ENCODE measurements at regions not wholly inside any gene's neighbourhood (a gene's known extent, or its start where the extent isn't known, plus 50 kb on each side); places are given as distances from the start of the nearest gene placed in this dataset.

GRCh38 chr11:120032766-120033390, 105.0 kb downstream of the TRIM29 start:
- no peak for DNase-seq (ENCODE audit: low read depth, low spot score)
- CTCF ChIA-PET, result no interaction called here
- H3K27ac ChIP-seq (ENCODE audit: low read depth, low read length), result no peak overlapping the region
- POLR2A ChIA-PET, result no interaction called here
- no peak overlapping the region for H3K4me3 ChIP-seq (ENCODE audit: low read depth, low read length)
- H3K27me3 ChIP-seq (ENCODE audit: control insufficient read depth, insufficient read depth, low read length), result peaks cover 8% of the 10 kb centered on the region
- no peaks in the 10 kb centered on the region for H3K9me3 ChIP-seq (ENCODE audit: control insufficient read depth, insufficient read depth, low read length)
- no peak for TF ChIP-seq CTCF (IDR thresholded peaks at IDR 0.05; ENCODE audit: low read depth, low read length)

- no peak overlapping the region for H3K4me3 ChIP-seq (ENCODE audit: low read depth, low read length)
- CTCF ChIA-PET, result no interaction called here
- H3K27ac ChIP-seq (ENCODE audit: low read depth, low read length), result no peak overlapping the region
- TF ChIP-seq CTCF (IDR thresholded peaks at IDR 0.05; ENCODE audit: low read depth, low read length), result no peak
- DNase-seq (ENCODE audit: low read depth, low spot score), result no peak
- no peaks in the 10 kb centered on the region for H3K9me3 ChIP-seq (ENCODE audit: control insufficient read depth, insufficient read depth, low read length)
- H3K27me3 ChIP-seq (ENCODE audit: control insufficient read depth, insufficient read depth, low read length), result peaks cover 7% of the 10 kb centered on the region
- POLR2A ChIA-PET, result no interaction called here
Measured at GRCh38 chr11:120031612-120032600, 106.0 kb downstream of the TRIM29 start.

- Histone ChIP-seq H3K9me3 (ENCODE audit: control insufficient read depth, insufficient read depth, low read length) (peaks cover under 1% of the 10 kb centered on the region; the same call in 1 of the 2 replicates), H3K27ac (ENCODE audit: low read depth, low read length) (no peak overlapping the region), H3K4me3 (ENCODE audit: low read depth, low read length) (no peak overlapping the region), H3K27me3 (ENCODE audit: control insufficient read depth, insufficient read depth, low read length) (peaks cover 7% of the 10 kb centered on the region)
- no peak for TF ChIP-seq CTCF (IDR thresholded peaks at IDR 0.05; ENCODE audit: low read depth, low read length)
- POLR2A ChIA-PET, result no interaction called here
- CTCF ChIA-PET, result no interaction called here
- DNase-seq (ENCODE audit: low read depth, low spot score), result no peak
Measured at GRCh38 chr11:120031156-120031555, 106.8 kb downstream of the TRIM29 start.

GRCh38 chr11:120030411-120030810, 107.5 kb downstream of the TRIM29 start:
- H3K27me3 ChIP-seq (ENCODE audit: control insufficient read depth, insufficient read depth, low read length), result peaks cover 3% of the 10 kb centered on the region
- H3K9me3 ChIP-seq (ENCODE audit: control insufficient read depth, insufficient read depth, low read length), result peaks cover 3% of the 10 kb centered on the region; the same call in 1 of the 2 replicates
- no peak for DNase-seq (ENCODE audit: low read depth, low spot score)
- no peak overlapping the region for H3K27ac ChIP-seq (ENCODE audit: low read depth, low read length)
- TF ChIP-seq CTCF (IDR thresholded peaks at IDR 0.05; ENCODE audit: low read depth, low read length), result no peak
- ChIA-PET POLR2A (no interaction called here), CTCF (no interaction called here)
- no peak overlapping the region for H3K4me3 ChIP-seq (ENCODE audit: low read depth, low read length)

- peaks cover 3% of the 10 kb centered on the region; the same call in 1 of the 2 replicates for H3K9me3 ChIP-seq (ENCODE audit: control insufficient read depth, insufficient read depth, low read length)
- H3K27me3 ChIP-seq (ENCODE audit: control insufficient read depth, insufficient read depth, low read length), result peaks cover 3% of the 10 kb centered on the region
- no peak overlapping the region for H3K27ac ChIP-seq (ENCODE audit: low read depth, low read length)
- ChIA-PET CTCF (no interaction called here), POLR2A (no interaction called here)
- TF ChIP-seq CTCF (IDR thresholded peaks at IDR 0.05; ENCODE audit: low read depth, low read length), result no peak
- no peak for DNase-seq (ENCODE audit: low read depth, low spot score)
- H3K4me3 ChIP-seq (ENCODE audit: low read depth, low read length), result no peak overlapping the region
Measured at GRCh38 chr11:120029321-120029720, 108.6 kb downstream of the TRIM29 start.
